SK-N-MC (cell line): ENCODE measurements at regions not wholly inside any gene's neighbourhood (a gene's known extent, or its start where the extent isn't known, plus 50 kb on each side); places are given as distances from the start of the nearest gene placed in this dataset.

ENCODE experiments used
- EZH2 ChIP-seq: fragments of 200-600 bp; sonication (generic); IDR thresholded peaks from one replicate; pipeline ENCODE4 v1.6.1; 2017; ENCODE audit warnings: antibody characterized with exemption
- FOXP2 ChIP-seq: optimal IDR thresholded peaks from 2 replicates; pipeline ENCODE3; 2011; ENCODE audit warnings: mild to moderate bottlenecking, moderate library complexity; ENCODE audit not compliant: insufficient read depth; ENCODE audit errors: extremely low read length, control extremely low read depth
- POLR2AphosphoS5 ChIP-seq: IDR thresholded peaks from 2 replicates; pipeline ENCODE4 v1.6.1; 2012; ENCODE audit warnings: mild to moderate bottlenecking, low read depth, low read length, borderline replicate concordance

- TF ChIP-seq POLR2AphosphoS5 (no peak), EZH2 (no peak), FOXP2 (no peak)
Observed at GRCh38 chr2:10972683-10973433, 61.1 kb downstream of the KCNF1 start.
